Activated T-cell treated with anti-CD3 and anti-CD28 coated beads, Interleukin-2, amount 50 U/mL, for 24 hours (primary cell): ENCODE measurements at regions not wholly inside any gene's neighbourhood (a gene's known extent, or its start where the extent isn't known, plus 50 kb on each side); places are given as distances from the start of the nearest gene placed in this dataset.

Source experiments
- DNase-seq: peaks from one replicate; pipeline ENCODE4 v3.0.0-alpha.2; 2020
- H3K27ac Mint-ChIP-seq: 2 replicates; pipeline ENCODE4 v1.8.0; 2020; ENCODE audit warnings: mild to moderate bottlenecking, mixed read lengths
- H3K27me3 Mint-ChIP-seq: 2 replicates; pipeline ENCODE4 v1.8.0; 2020; ENCODE audit warnings: mixed read lengths
- H3K36me3 Mint-ChIP-seq: 2 replicates; pipeline ENCODE4 v1.8.0; 2020; ENCODE audit warnings: low read depth, mixed read lengths
- H3K4me1 Mint-ChIP-seq: 2 replicates; pipeline ENCODE4 v1.8.0; 2020; ENCODE audit warnings: low read depth, mixed read lengths
- H3K4me3 Mint-ChIP-seq: 2 replicates; pipeline ENCODE4 v1.8.0; 2020; ENCODE audit warnings: mild to moderate bottlenecking, moderate library complexity, mixed read lengths
- H3K9me3 Mint-ChIP-seq: 2 replicates; pipeline ENCODE4 v1.8.0; 2020; ENCODE audit warnings: mixed read lengths

GRCh38 chr10:6962576-6962975, 382.5 kb upstream of the PRKCQ start:
- Mint-ChIP-seq H3K9me3 (no peaks in the 10 kb centered on the region), H3K27ac (no peak overlapping the region), H3K4me3 (no peak overlapping the region), H3K4me1 (peaks cover 19% of the 10 kb centered on the region), H3K27me3 (no peaks in the 10 kb centered on the region), H3K36me3 (no peaks in the 10 kb centered on the region)
- no peak for DNase-seq

GRCh38 chr10:6958711-6959110, 378.6 kb upstream of the PRKCQ start:
- Mint-ChIP-seq H3K36me3 (no peaks in the 10 kb centered on the region), H3K27me3 (no peaks in the 10 kb centered on the region), H3K9me3 (no peaks in the 10 kb centered on the region), H3K4me3 (no peak overlapping the region), H3K27ac (no peak overlapping the region), H3K4me1 (peaks cover 19% of the 10 kb centered on the region)
- no peak for DNase-seq

GRCh38 chr10:6958254-6958653, 378.2 kb upstream of the PRKCQ start:
- no peaks in the 10 kb centered on the region for H3K27me3 Mint-ChIP-seq
- no peak for DNase-seq
- peaks cover 19% of the 10 kb centered on the region for H3K4me1 Mint-ChIP-seq
- H3K27ac Mint-ChIP-seq = no peak overlapping the region
- no peak overlapping the region for H3K4me3 Mint-ChIP-seq
- H3K36me3 Mint-ChIP-seq = no peaks in the 10 kb centered on the region
- no peaks in the 10 kb centered on the region for H3K9me3 Mint-ChIP-seq

GRCh38 chr10:6957851-6958250, 377.8 kb upstream of the PRKCQ start:
- DNase-seq = no peak
- H3K36me3 Mint-ChIP-seq = no peaks in the 10 kb centered on the region
- peaks cover 17% of the 10 kb centered on the region for H3K4me1 Mint-ChIP-seq
- H3K27me3 Mint-ChIP-seq = no peaks in the 10 kb centered on the region
- no peaks in the 10 kb centered on the region for H3K9me3 Mint-ChIP-seq
- H3K4me3 Mint-ChIP-seq = no peak overlapping the region
- no peak overlapping the region for H3K27ac Mint-ChIP-seq

- Mint-ChIP-seq H3K4me3 (no peak overlapping the region), H3K27ac (no peak overlapping the region), H3K36me3 (no peaks in the 10 kb centered on the region), H3K9me3 (no peaks in the 10 kb centered on the region), H3K4me1 (peaks cover 17% of the 10 kb centered on the region), H3K27me3 (no peaks in the 10 kb centered on the region)
- DNase-seq = no peak
Observed at GRCh38 chr10:6956562-6956961, 376.5 kb upstream of the PRKCQ start.

GRCh38 chr10:6953271-6953801, 373.3 kb upstream of the PRKCQ start:
- Mint-ChIP-seq H3K4me1 (peaks cover 16% of the 10 kb centered on the region), H3K27ac (no peak overlapping the region), H3K36me3 (no peaks in the 10 kb centered on the region), H3K9me3 (no peaks in the 10 kb centered on the region), H3K27me3 (no peaks in the 10 kb centered on the region), H3K4me3 (no peak overlapping the region)
- no peak for DNase-seq

DNA sequence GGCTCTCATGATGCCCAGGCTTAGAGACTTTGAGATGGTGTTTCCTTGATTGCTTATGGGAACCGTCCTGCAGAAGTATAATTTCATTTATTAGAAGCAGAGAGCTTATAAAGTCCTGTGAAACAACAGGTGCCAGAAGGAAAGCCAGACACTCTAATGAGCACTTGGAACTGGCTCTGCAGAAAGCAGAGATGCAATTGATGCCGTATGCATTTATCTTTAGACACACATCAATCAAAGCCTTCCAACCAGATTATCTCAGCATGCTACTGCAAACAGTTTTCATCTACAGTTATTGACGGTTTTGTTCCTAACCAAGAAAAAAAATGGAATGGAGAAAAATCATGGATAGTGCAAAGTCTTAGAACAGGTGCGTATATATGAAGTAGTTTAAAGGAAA, 371.7 kb upstream of the PRKCQ start:
- Mint-ChIP-seq H3K27me3 (no peaks in the 10 kb centered on the region), H3K36me3 (no peaks in the 10 kb centered on the region), H3K9me3 (no peaks in the 10 kb centered on the region)

DNA sequence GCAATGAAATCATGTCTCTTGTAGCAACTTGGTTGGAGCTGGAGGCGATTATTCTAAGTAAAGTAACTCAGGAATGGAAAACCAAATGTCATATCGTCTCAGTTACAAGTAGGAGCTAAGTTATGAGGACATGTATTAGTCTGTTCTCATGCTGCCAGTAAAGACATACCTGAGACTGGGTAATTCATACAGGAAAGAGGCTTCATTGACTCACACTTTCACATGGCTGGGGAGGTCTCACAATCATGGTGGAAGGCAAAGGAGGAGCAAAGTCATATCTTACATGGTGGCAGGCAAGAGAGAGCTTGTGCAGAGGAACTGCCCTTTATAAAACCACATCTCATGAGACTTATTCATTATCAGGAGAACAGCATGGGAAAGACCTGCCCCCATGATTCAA, 370.1 kb upstream of the PRKCQ start:
- no peaks in the 10 kb centered on the region for H3K36me3 Mint-ChIP-seq
- peaks cover 8% of the 10 kb centered on the region for H3K4me1 Mint-ChIP-seq
- no peak overlapping the region for H3K4me3 Mint-ChIP-seq
- H3K27me3 Mint-ChIP-seq = no peaks in the 10 kb centered on the region
- no peaks in the 10 kb centered on the region for H3K9me3 Mint-ChIP-seq
- no peak overlapping the region for H3K27ac Mint-ChIP-seq
- no peak for DNase-seq

More for the DNA sequence above, 371.7 kb upstream of the PRKCQ start:
- Mint-ChIP-seq H3K4me3 (no peak overlapping the region), H3K4me1 (peaks cover 8% of the 10 kb centered on the region), H3K27ac (no peak overlapping the region)
- no peak for DNase-seq

DNA sequence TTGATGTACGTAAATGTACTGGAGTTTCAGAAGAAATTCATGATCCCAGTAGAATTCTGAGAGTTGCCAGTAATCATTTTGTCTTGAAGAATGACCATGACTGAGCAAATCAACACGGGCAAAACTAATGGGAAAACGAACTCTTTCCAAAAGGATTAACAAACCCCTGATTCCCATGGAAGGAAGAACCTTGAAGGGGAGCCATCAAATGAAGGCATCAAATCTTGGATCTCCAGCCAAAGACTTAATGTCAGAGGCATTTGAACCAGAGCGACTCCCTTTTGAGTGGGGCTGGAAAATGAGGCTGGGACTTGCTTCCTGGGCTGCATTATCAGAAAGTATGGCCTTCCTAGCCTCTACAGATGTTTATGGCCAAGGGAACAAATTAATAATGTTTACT, 364.4 kb upstream of the PRKCQ start:
- Mint-ChIP-seq H3K36me3 (no peaks in the 10 kb centered on the region), H3K4me1 (no peaks in the 10 kb centered on the region), H3K9me3 (no peaks in the 10 kb centered on the region), H3K27ac (no peak overlapping the region), H3K4me3 (no peak overlapping the region), H3K27me3 (peaks cover 2% of the 10 kb centered on the region)
- no peak for DNase-seq

DNA sequence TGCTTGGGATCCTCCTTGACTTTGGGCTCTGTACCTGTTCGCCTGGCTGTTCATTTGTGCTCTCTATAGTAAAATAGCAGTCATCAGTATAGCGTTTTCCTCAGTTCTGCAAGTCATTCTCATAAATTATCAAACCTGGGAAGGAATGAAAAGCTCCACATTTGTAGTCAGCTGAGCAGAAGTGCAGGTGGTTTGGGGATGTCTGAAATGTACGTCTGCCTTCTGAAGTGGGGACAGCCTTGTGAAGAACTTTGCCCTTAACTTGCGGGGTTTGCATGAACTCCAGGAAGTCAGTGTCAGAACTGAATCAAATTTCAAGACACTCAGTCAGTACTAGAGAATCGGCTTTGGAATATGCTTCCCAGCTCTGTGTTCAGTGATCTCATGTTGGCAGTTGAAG, 358.3 kb upstream of the PRKCQ start:
- H3K27ac Mint-ChIP-seq = no peak overlapping the region
- no peak overlapping the region for H3K4me3 Mint-ChIP-seq
- no peak for DNase-seq
- H3K36me3 Mint-ChIP-seq = no peaks in the 10 kb centered on the region
- H3K27me3 Mint-ChIP-seq = peaks cover 2% of the 10 kb centered on the region
- peaks cover 10% of the 10 kb centered on the region for H3K9me3 Mint-ChIP-seq
- no peaks in the 10 kb centered on the region for H3K4me1 Mint-ChIP-seq

DNA sequence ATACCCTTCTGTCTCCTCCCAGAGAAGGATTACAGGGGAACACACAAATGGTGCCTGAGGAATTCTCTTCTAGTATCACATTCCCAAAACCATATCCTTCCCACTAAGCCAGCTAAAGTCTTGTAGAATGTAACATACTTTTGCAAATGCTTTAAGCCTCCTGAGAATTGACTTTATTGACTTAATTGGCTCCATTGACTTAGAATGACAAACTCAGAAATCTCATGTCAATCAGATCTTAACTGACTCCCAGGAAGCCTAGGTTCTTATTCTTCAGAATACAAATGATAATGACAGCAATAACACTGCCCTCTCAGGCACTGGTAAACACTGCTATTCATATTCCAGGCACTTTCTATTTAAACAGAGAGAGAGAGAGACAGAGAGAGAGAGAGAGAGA, 356.9 kb upstream of the PRKCQ start:
- Mint-ChIP-seq H3K4me1 (no peaks in the 10 kb centered on the region), H3K9me3 (peaks cover 10% of the 10 kb centered on the region), H3K36me3 (no peaks in the 10 kb centered on the region), H3K4me3 (no peak overlapping the region), H3K27ac (no peak overlapping the region), H3K27me3 (peaks cover 2% of the 10 kb centered on the region)
- no peak for DNase-seq

- Mint-ChIP-seq H3K4me3 (no peak overlapping the region), H3K36me3 (no peaks in the 10 kb centered on the region), H3K27me3 (no peaks in the 10 kb centered on the region), H3K9me3 (peaks cover 4% of the 10 kb centered on the region), H3K4me1 (peaks cover 47% of the 10 kb centered on the region), H3K27ac (no peak overlapping the region)
- DNase-seq = no peak
Observed at GRCh38 chr10:6929148-6929830, 349.2 kb upstream of the PRKCQ start.

- H3K4me3 Mint-ChIP-seq = peak overlapping the region; percentile 57
- H3K27me3 Mint-ChIP-seq = no peaks in the 10 kb centered on the region
- no peak for DNase-seq
- H3K36me3 Mint-ChIP-seq = no peaks in the 10 kb centered on the region
- peaks cover 51% of the 10 kb centered on the region for H3K4me1 Mint-ChIP-seq
- peaks cover 2% of the 10 kb centered on the region for H3K9me3 Mint-ChIP-seq
- peak overlapping the region; percentile 95 for H3K27ac Mint-ChIP-seq
Observed at GRCh38 chr10:6928586-6928985, 348.5 kb upstream of the PRKCQ start.

GRCh38 chr10:6926971-6927370, 346.9 kb upstream of the PRKCQ start:
- DNase-seq = no peak
- Mint-ChIP-seq H3K9me3 (peaks cover 2% of the 10 kb centered on the region), H3K36me3 (no peaks in the 10 kb centered on the region), H3K27me3 (no peaks in the 10 kb centered on the region), H3K27ac (peak overlapping the region; percentile 66), H3K4me3 (peak overlapping the region; percentile 57), H3K4me1 (peaks cover 51% of the 10 kb centered on the region)

DNA sequence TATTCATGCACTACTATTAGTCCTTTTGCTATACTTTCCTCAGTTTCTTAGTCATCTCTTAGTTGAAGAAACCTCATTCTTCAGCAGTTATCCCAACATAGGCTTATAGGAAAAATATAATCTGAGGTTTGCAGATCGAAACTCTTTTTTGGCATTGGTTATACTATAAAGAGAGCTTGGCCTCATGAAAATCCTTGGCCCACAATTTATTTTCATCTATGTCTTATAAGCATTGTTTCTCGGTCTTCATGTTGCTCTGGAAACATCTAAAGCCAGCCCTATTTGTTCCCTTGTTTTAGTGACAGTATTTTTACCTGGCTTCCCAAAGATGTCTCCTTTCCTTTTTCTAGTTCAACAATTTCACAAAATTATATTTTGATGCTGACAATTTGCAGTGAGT, 345.1 kb upstream of the PRKCQ start:
- H3K36me3 Mint-ChIP-seq = no peaks in the 10 kb centered on the region
- DNase-seq = no peak
- peaks cover 56% of the 10 kb centered on the region for H3K4me1 Mint-ChIP-seq
- H3K4me3 Mint-ChIP-seq = peak overlapping the region; percentile 57
- peaks cover 2% of the 10 kb centered on the region for H3K9me3 Mint-ChIP-seq
- H3K27ac Mint-ChIP-seq = peak overlapping the region; percentile 16
- no peaks in the 10 kb centered on the region for H3K27me3 Mint-ChIP-seq

DNA sequence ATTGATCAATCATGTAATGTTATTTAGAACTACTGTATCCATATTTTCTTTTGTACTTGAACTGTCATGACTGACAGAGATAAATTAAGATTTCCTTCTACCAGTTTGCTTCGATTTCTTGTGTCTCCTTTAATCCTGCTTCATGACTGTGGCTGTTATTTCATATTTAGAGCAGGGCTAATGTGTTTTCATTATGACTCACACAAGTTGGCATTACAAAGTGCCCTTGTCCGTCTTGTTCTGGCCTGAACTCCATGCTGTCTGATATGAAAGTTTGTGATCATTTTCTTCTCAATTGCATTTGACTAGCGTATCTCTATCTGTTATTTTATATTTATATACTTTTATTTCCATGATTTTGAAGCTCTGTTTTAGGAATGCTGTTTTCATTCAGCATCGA, 344.1 kb upstream of the PRKCQ start:
- Mint-ChIP-seq H3K9me3 (no peaks in the 10 kb centered on the region), H3K27ac (no peak overlapping the region), H3K36me3 (no peaks in the 10 kb centered on the region), H3K4me1 (peaks cover 57% of the 10 kb centered on the region), H3K4me3 (no peak overlapping the region), H3K27me3 (no peaks in the 10 kb centered on the region)
- DNase-seq = no peak
